ENCODE measurements at regions not wholly inside any gene's neighbourhood (a gene's known extent, or its start where the extent isn't known, plus 50 kb on each side); places are given as distances from the start of the nearest gene placed in this dataset.

DNA sequence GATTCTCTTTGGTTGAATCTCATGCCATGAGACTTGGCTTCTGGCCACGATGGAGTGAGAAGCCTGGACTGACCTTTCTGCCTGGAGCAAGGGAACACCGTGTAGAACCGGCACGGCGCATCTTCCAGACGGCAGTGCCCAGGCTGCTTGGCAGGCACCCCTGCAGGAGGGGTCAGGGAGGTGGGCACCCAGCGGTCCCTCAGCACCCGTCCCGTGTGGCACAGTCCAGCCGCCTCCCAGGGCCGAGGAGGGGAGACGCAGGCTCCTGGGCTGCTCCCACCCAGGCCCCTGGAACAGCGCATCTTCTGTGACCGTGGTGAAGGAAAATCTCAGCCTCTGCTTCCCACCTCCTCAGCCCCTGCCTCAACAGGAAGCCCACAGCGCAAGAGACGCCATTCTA, 95.7 kb downstream of the CMPK2 start:
- ATAC-seq (ENCODE audit: low read depth): no peak

More for the DNA sequence above, 95.7 kb downstream of the CMPK2 start:
- no peak overlapping the region for H3K27ac Mint-ChIP-seq
- no peak overlapping the region for H3K4me2 ChIP-seq (replicated peaks; ENCODE audit: low read depth, low read length, poor library complexity, severe bottlenecking)
- H3K9ac ChIP-seq (ENCODE audit: low read length): no peak overlapping the region
- H3K27ac ChIP-seq (ENCODE audit: low read length in 2 of 2): no peak overlapping the region
- H3K27me3 ChIP-seq (replicated peaks in 1 of 4; ENCODE audit: control extremely low read depth in 1 of 4, control insufficient read depth in 3 of 4, insufficient read depth in 4 of 4, low read length in 3 of 4): peaks cover 0 to 5% (median 0%) of the 10 kb centered on the region in 4 experiments
- WGBS (ENCODE audit: insufficient coverage): 92% methylated on average over 14 of the region's 16 CpGs
- CTCF ChIA-PET: no interaction called here
- peaks cover 3 to 5% of the 10 kb centered on the region in 2 donors for H3K4me1 ChIP-seq (ENCODE audit: control insufficient read depth in 2 of 2, insufficient read depth in 2 of 2, low read length in 2 of 2)
- POLR2A ChIA-PET: no interaction called here
- no peaks in the 10 kb centered on the region for H4K20me1 ChIP-seq (ENCODE audit: control insufficient read depth, insufficient read depth, low read length, poor library complexity, severe bottlenecking)
- no peaks in the 10 kb centered on the region for H3K9me3 Mint-ChIP-seq (ENCODE audit: insufficient read depth)
- peaks cover 12% of the 10 kb centered on the region for H3K4me1 Mint-ChIP-seq
- no peak for TF ChIP-seq EZH2 (IDR thresholded peaks at IDR 0.05; ENCODE audit: borderline replicate concordance, insufficient read depth, low read depth, low read length, poor library complexity, severe bottlenecking)
- TF ChIP-seq, protein P1, sequence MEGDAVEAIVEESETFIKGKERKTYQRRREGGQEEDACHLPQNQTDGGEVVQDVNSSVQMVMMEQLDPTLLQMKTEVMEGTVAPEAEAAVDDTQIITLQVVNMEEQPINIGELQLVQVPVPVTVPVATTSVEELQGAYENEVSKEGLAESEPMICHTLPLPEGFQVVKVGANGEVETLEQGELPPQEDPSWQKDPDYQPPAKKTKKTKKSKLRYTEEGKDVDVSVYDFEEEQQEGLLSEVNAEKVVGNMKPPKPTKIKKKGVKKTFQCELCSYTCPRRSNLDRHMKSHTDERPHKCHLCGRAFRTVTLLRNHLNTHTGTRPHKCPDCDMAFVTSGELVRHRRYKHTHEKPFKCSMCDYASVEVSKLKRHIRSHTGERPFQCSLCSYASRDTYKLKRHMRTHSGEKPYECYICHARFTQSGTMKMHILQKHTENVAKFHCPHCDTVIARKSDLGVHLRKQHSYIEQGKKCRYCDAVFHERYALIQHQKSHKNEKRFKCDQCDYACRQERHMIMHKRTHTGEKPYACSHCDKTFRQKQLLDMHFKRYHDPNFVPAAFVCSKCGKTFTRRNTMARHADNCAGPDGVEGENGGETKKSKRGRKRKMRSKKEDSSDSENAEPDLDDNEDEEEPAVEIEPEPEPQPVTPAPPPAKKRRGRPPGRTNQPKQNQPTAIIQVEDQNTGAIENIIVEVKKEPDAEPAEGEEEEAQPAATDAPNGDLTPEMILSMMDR (IDR thresholded peaks at IDR 0.05): no peak
- no peak overlapping the region for H3K4me3 ChIP-seq (ENCODE audit: control extremely low read depth in 1 of 5, extremely low read depth in 1 of 5, insufficient read depth in 1 of 5, low read depth in 2 of 5, low read length in 4 of 5)
- no peaks in the 10 kb centered on the region for H3K79me2 ChIP-seq (ENCODE audit: control insufficient read depth, insufficient read depth, low read length)
- H2AFZ ChIP-seq (ENCODE audit: insufficient read depth, low read depth, low read length, poor library complexity, severe bottlenecking): no peak overlapping the region
- no peaks in the 10 kb centered on the region for H3K9me3 ChIP-seq (ENCODE audit: control extremely low read depth in 1 of 3, control insufficient read depth in 2 of 3, insufficient read depth in 1 of 3, low read length in 2 of 3)
- peaks cover 17% of the 10 kb centered on the region for H3K27me3 Mint-ChIP-seq
- no peaks in the 10 kb centered on the region for H3K36me3 ChIP-seq (replicated peaks in 1 of 2; ENCODE audit: control extremely low read depth in 1 of 2, control insufficient read depth in 1 of 2, extremely low read depth in 1 of 2, insufficient read depth in 2 of 2, low read length in 1 of 2)
- no peak for DNase-seq
- no peak overlapping the region for H3K4me3 Mint-ChIP-seq
- intact Hi-C loops (cut with micrococcal nuclease): no loop called here

Measured in B cell (primary cell).